Stimulated activated naive CD8-positive, alpha-beta T cell treated with anti-CD3 and anti-CD28 coated beads, Interleukin-15, Interleukin-2, amounts not matched to agents 100 ng/mL and 50 ng/mL, for 24 hours (primary cell): ENCODE measurements at regions not wholly inside any gene's neighbourhood (a gene's known extent, or its start where the extent isn't known, plus 50 kb on each side); places are given as distances from the start of the nearest gene placed in this dataset.

ENCODE experiments used
- H3K27ac Mint-ChIP-seq: one replicate; pipeline ENCODE4 v1.8.0; 2021; ENCODE audit warnings: mild to moderate bottlenecking, mixed read lengths
- H3K27me3 Mint-ChIP-seq: one replicate; pipeline ENCODE4 v1.8.0; 2021; ENCODE audit warnings: mixed read lengths
- H3K36me3 Mint-ChIP-seq: one replicate; pipeline ENCODE4 v1.8.0; 2021; ENCODE audit warnings: low read depth, mixed read lengths
- H3K4me1 Mint-ChIP-seq: one replicate; pipeline ENCODE4 v1.8.0; 2021; ENCODE audit warnings: low read depth, mixed read lengths
- H3K4me3 Mint-ChIP-seq: one replicate; pipeline ENCODE4 v1.8.0; 2021; ENCODE audit warnings: mild to moderate bottlenecking, mixed read lengths
- H3K9me3 Mint-ChIP-seq: one replicate; pipeline ENCODE4 v1.8.0; 2021; ENCODE audit warnings: mixed read lengths

GRCh38 chr6:62716719-62717118 lies 430.7 kb upstream of the KHDRBS2 start:
- Mint-ChIP-seq H3K9me3 (peaks cover 16% of the 10 kb centered on the region), H3K4me3 (no peak overlapping the region), H3K36me3 (no peaks in the 10 kb centered on the region), H3K4me1 (no peaks in the 10 kb centered on the region), H3K27ac (no peak overlapping the region), H3K27me3 (no peaks in the 10 kb centered on the region)

- Mint-ChIP-seq H3K27me3 (no peaks in the 10 kb centered on the region), H3K4me1 (no peaks in the 10 kb centered on the region), H3K36me3 (no peaks in the 10 kb centered on the region), H3K9me3 (peaks cover 13% of the 10 kb centered on the region), H3K4me3 (no peak overlapping the region), H3K27ac (no peak overlapping the region)
These were observed 428.1 kb upstream of the KHDRBS2 start for GRCh38 chr6:62714112-62714511.

- no peak overlapping the region for H3K4me3 Mint-ChIP-seq
These were observed 425.7 kb upstream of the KHDRBS2 start for GRCh38 chr6:62711750-62712149.

GRCh38 chr6:62707914-62708313 lies 421.9 kb upstream of the KHDRBS2 start:
- Mint-ChIP-seq H3K9me3 (peaks cover 13% of the 10 kb centered on the region), H3K27me3 (no peaks in the 10 kb centered on the region), H3K27ac (no peak overlapping the region), H3K4me3 (no peak overlapping the region), H3K36me3 (no peaks in the 10 kb centered on the region), H3K4me1 (no peaks in the 10 kb centered on the region)

More at GRCh38 chr6:62711750-62712149, 425.7 kb upstream of the KHDRBS2 start:
- H3K27ac Mint-ChIP-seq = no peak overlapping the region
- peaks cover 13% of the 10 kb centered on the region for H3K9me3 Mint-ChIP-seq
- no peaks in the 10 kb centered on the region for H3K27me3 Mint-ChIP-seq
- H3K36me3 Mint-ChIP-seq = no peaks in the 10 kb centered on the region
- no peaks in the 10 kb centered on the region for H3K4me1 Mint-ChIP-seq

- peaks cover 13% of the 10 kb centered on the region for H3K9me3 Mint-ChIP-seq
- no peaks in the 10 kb centered on the region for H3K27me3 Mint-ChIP-seq
- H3K4me3 Mint-ChIP-seq = no peak overlapping the region
- H3K27ac Mint-ChIP-seq = no peak overlapping the region
- no peaks in the 10 kb centered on the region for H3K36me3 Mint-ChIP-seq
- H3K4me1 Mint-ChIP-seq = no peaks in the 10 kb centered on the region
These were observed 421.1 kb upstream of the KHDRBS2 start for GRCh38 chr6:62707156-62707555.

- H3K4me1 Mint-ChIP-seq = no peaks in the 10 kb centered on the region
- no peak overlapping the region for H3K27ac Mint-ChIP-seq
- H3K27me3 Mint-ChIP-seq = no peaks in the 10 kb centered on the region
- no peak overlapping the region for H3K4me3 Mint-ChIP-seq
- H3K9me3 Mint-ChIP-seq = peaks cover 7% of the 10 kb centered on the region
- H3K36me3 Mint-ChIP-seq = no peaks in the 10 kb centered on the region
These were observed 397.0 kb upstream of the KHDRBS2 start for GRCh38 chr6:62683063-62683462.

- Mint-ChIP-seq H3K27me3 (no peaks in the 10 kb centered on the region), H3K27ac (no peak overlapping the region), H3K9me3 (peaks cover 19% of the 10 kb centered on the region), H3K36me3 (no peaks in the 10 kb centered on the region), H3K4me3 (no peak overlapping the region), H3K4me1 (no peaks in the 10 kb centered on the region)
These were observed 395.1 kb upstream of the KHDRBS2 start for GRCh38 chr6:62681108-62681507.

GRCh38 chr6:62672989-62673388 lies 387.0 kb upstream of the KHDRBS2 start:
- H3K27me3 Mint-ChIP-seq = no peaks in the 10 kb centered on the region
- H3K4me1 Mint-ChIP-seq = no peaks in the 10 kb centered on the region
- no peak overlapping the region for H3K4me3 Mint-ChIP-seq
- no peaks in the 10 kb centered on the region for H3K36me3 Mint-ChIP-seq
- peaks cover 11% of the 10 kb centered on the region for H3K9me3 Mint-ChIP-seq
- no peak overlapping the region for H3K27ac Mint-ChIP-seq

GRCh38 chr6:62670490-62671223 lies 384.6 kb upstream of the KHDRBS2 start:
- Mint-ChIP-seq H3K27me3 (no peaks in the 10 kb centered on the region), H3K36me3 (no peaks in the 10 kb centered on the region), H3K27ac (no peak overlapping the region), H3K4me1 (no peaks in the 10 kb centered on the region), H3K9me3 (no peaks in the 10 kb centered on the region), H3K4me3 (no peak overlapping the region)

- Mint-ChIP-seq H3K36me3 (no peaks in the 10 kb centered on the region), H3K9me3 (no peaks in the 10 kb centered on the region), H3K27me3 (no peaks in the 10 kb centered on the region), H3K27ac (no peak overlapping the region), H3K4me3 (no peak overlapping the region), H3K4me1 (no peaks in the 10 kb centered on the region)
These were observed 383.8 kb upstream of the KHDRBS2 start for GRCh38 chr6:62669831-62670230.

GRCh38 chr6:62652692-62653328 lies 366.8 kb upstream of the KHDRBS2 start:
- peaks cover 21% of the 10 kb centered on the region for H3K9me3 Mint-ChIP-seq
- no peaks in the 10 kb centered on the region for H3K36me3 Mint-ChIP-seq
- no peak overlapping the region for H3K27ac Mint-ChIP-seq
- no peaks in the 10 kb centered on the region for H3K4me1 Mint-ChIP-seq
- H3K4me3 Mint-ChIP-seq = no peak overlapping the region
- no peaks in the 10 kb centered on the region for H3K27me3 Mint-ChIP-seq

- Mint-ChIP-seq H3K36me3 (no peaks in the 10 kb centered on the region), H3K27ac (no peak overlapping the region), H3K27me3 (no peaks in the 10 kb centered on the region), H3K4me3 (no peak overlapping the region), H3K4me1 (no peaks in the 10 kb centered on the region), H3K9me3 (peaks cover 40% of the 10 kb centered on the region)
These were observed 359.2 kb upstream of the KHDRBS2 start for GRCh38 chr6:62645274-62645673.

- Mint-ChIP-seq H3K27me3 (no peaks in the 10 kb centered on the region), H3K36me3 (no peaks in the 10 kb centered on the region), H3K4me3 (no peak overlapping the region), H3K27ac (no peak overlapping the region), H3K4me1 (no peaks in the 10 kb centered on the region), H3K9me3 (peaks cover 36% of the 10 kb centered on the region)
These were observed 354.7 kb upstream of the KHDRBS2 start for GRCh38 chr6:62640749-62641148.

- Mint-ChIP-seq H3K4me3 (no peak overlapping the region), H3K27me3 (no peaks in the 10 kb centered on the region), H3K4me1 (no peaks in the 10 kb centered on the region), H3K9me3 (peaks cover 11% of the 10 kb centered on the region), H3K27ac (no peak overlapping the region), H3K36me3 (no peaks in the 10 kb centered on the region)
These were observed 340.6 kb upstream of the KHDRBS2 start for GRCh38 chr6:62626661-62627060.

GRCh38 chr6:62623846-62624532 lies 338.0 kb upstream of the KHDRBS2 start:
- Mint-ChIP-seq H3K27ac (no peak overlapping the region), H3K4me3 (no peak overlapping the region), H3K27me3 (no peaks in the 10 kb centered on the region), H3K36me3 (no peaks in the 10 kb centered on the region), H3K9me3 (peaks cover 11% of the 10 kb centered on the region), H3K4me1 (no peaks in the 10 kb centered on the region)
